ENCODE measurements at regions not wholly inside any gene's neighbourhood (a gene's known extent, or its start where the extent isn't known, plus 50 kb on each side); places are given as distances from the start of the nearest gene placed in this dataset.

- TF ChIP-seq REPIN1 (tag by site-specific recombination; IDR thresholded peaks at IDR 0.05; ENCODE audit: low read depth) (no peak), CTCF (tag by site-specific recombination; IDR thresholded peaks at IDR 0.05) (no peak), ZSCAN30 (tag by site-specific recombination; IDR thresholded peaks at IDR 0.05) (no peak), ZNF768 (tag by site-specific recombination; IDR thresholded peaks at IDR 0.05) (no peak), ZNF704 (tag by site-specific recombination; IDR thresholded peaks at IDR 0.05) (no peak), BCL11A (tag by site-specific recombination; IDR thresholded peaks at IDR 0.05; ENCODE audit: low read depth) (no peak), MYNN (tag by site-specific recombination; IDR thresholded peaks at IDR 0.05; ENCODE audit: borderline replicate concordance) (no peak), ZNF274 (IDR thresholded peaks at IDR 0.05; ENCODE audit: low read length) (no peak), ZNF274 (tag by site-specific recombination; IDR thresholded peaks at IDR 0.05; ENCODE audit: borderline replicate concordance) (no peak), ZNF184 (tag by site-specific recombination; IDR thresholded peaks at IDR 0.05) (no peak), TCF7L2 (IDR thresholded peaks at IDR 0.05; ENCODE audit: borderline replicate concordance, low read depth, low read length) (no peak)
- TF ChIP-seq, protein P1, sequence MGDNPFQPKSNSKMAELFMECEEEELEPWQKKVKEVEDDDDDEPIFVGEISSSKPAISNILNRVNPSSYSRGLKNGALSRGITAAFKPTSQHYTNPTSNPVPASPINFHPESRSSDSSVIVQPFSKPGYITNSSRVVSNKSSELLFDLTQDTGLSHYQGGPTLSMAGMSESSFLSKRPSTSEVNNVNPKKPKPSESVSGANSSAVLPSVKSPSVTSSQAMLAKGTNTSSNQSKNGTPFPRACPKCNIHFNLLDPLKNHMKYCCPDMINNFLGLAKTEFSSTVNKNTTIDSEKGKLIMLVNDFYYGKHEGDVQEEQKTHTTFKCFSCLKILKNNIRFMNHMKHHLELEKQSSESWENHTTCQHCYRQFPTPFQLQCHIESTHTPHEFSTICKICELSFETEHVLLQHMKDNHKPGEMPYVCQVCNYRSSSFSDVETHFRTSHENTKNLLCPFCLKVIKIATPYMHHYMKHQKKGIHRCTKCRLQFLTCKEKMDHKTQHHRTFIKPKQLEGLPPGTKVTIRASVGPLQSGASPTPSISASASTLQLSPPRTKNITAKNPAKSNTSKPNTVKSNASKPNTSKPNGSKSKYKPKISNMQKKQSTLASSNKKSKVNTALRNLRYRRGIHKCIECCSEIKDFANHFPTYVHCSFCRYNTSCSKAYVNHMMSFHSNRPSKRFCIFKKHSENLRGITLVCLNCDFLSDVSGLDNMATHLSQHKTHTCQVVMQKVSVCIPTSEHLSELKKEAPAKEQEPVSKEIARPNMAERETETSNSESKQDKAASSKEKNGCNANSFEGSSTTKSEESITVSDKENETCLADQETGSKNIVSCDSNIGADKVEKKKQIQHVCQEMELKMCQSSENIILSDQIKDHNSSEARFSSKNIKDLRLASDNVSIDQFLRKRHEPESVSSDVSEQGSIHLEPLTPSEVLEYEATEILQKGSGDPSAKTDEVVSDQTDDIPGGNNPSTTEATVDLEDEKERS (tag by site-specific recombination; IDR thresholded peaks at IDR 0.05) = no peak
Measured at GRCh38 chr7:67549126-67549525, 552.5 kb downstream of the TYW1 start.

Measured in HEK293 (cell line).